ENCODE measurements at regions not wholly inside any gene's neighbourhood (a gene's known extent, or its start where the extent isn't known, plus 50 kb on each side); places are given as distances from the start of the nearest gene placed in this dataset.
"Not testable (repeated sequence)": the region's sequence is repeated elsewhere in the genome, so short reads cannot be mapped to it uniquely, and the experiment has no call there.

DNA sequence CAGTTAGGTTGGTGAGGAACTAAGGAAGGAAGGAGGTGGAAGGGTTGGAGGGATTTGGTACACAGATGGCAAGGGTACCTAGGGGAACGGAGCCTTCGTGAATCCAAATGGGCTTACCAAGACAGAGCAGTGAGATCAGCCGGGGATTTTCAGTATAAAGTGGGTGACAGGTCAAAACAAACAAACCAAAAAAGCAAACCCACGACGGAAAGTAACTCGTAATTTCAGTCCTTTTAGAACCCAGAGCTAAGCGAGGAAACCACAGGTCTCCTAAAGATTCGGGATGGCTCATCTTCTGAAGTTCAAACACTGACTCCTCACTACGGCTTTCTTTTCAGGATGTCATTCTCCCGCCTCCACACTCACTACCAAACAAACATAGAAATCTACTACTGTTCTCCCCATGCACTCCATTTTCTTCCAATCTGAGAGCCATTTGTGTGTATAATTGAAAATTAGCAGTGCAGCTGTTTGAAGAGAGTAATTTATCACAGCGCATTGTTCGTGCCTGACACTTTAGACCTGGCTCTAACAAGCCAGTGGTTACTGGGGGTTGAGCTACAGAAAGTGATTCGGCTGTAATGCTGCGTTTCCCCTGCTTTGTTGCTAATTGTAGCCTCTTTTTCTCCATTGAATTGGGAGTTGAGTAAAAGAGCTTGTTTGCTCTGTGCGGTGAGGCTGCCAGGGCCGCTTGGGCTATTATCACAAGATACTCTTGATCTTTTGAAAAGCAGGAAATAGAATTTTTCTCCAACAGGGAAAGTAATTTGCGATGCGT lies 64.7 kb upstream of the CCDC39 start:
- DNase-seq: no peak
- no peak overlapping the region for H3K4me3 Mint-ChIP-seq
- CTCF ChIA-PET: no interaction called here
- H3K27ac Mint-ChIP-seq: no peak overlapping the region
- no peaks in the 10 kb centered on the region for H3K27me3 Mint-ChIP-seq
- H3K36me3 Mint-ChIP-seq: no peaks in the 10 kb centered on the region
- H3K9me3 Mint-ChIP-seq: no peaks in the 10 kb centered on the region
- H3K4me1 Mint-ChIP-seq: no peaks in the 10 kb centered on the region

DNA sequence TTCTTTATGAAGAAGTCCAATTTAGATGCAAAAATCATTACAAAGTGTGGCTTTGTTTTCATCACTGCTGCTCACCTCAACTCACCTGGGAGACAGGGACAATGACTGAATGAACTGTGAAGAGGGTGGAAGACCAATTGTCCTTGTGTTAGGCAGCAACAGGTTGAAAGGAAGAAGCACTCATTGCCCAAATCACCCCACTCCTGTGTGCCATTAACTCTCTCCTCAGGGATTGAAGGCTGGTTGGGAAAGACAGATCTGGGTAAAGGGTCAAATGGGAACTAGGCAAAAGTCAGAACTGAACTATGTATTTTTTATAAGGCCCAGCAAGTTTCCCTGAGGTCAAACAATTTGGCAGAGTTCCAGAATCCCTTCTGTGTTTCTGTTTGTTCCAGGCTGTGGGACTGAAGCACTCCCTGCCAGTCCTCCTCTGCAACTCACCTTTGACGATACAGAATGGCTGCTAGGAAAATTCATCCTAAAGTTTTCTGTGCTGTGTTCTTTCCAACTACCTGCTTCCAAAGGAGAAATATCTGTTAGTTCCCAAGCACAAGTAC lies 68.6 kb upstream of the CCDC39 start:
- CTCF ChIA-PET: no interaction called here
- H3K36me3 Mint-ChIP-seq: no peaks in the 10 kb centered on the region
- no peak for DNase-seq
- H3K27ac Mint-ChIP-seq: no peak overlapping the region
- H3K4me3 Mint-ChIP-seq: no peak overlapping the region
- H3K9me3 Mint-ChIP-seq: no peaks in the 10 kb centered on the region
- H3K27me3 Mint-ChIP-seq: no peaks in the 10 kb centered on the region
- H3K4me1 Mint-ChIP-seq: no peaks in the 10 kb centered on the region

DNA sequence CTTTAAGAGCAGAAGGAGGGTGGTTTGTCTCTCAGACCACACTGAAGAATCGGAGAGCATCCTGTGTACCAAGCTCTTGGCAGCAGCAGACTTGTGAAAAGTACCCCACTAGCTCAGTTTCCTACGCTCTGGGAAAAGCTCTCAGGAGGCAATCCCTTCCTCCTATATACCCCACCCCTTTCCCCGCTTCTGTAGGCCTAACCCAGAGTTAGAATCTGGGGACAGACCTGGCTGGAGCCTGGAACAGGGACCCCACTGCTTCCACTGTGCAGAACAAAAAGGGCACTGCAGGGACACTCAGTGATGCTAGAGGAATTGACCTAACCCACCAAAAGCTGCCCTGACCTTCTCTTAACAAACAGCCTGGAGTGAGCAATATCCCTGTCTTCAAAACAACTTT lies 70.0 kb upstream of the CCDC39 start:
- H3K4me3 Mint-ChIP-seq: no peak overlapping the region
- CTCF ChIA-PET: no interaction called here
- H3K9me3 Mint-ChIP-seq: no peaks in the 10 kb centered on the region
- H3K27ac Mint-ChIP-seq: no peak overlapping the region
- H3K4me1 Mint-ChIP-seq: no peaks in the 10 kb centered on the region
- H3K27me3 Mint-ChIP-seq: no peaks in the 10 kb centered on the region
- H3K36me3 Mint-ChIP-seq: no peaks in the 10 kb centered on the region
- DNase-seq: no peak

DNA sequence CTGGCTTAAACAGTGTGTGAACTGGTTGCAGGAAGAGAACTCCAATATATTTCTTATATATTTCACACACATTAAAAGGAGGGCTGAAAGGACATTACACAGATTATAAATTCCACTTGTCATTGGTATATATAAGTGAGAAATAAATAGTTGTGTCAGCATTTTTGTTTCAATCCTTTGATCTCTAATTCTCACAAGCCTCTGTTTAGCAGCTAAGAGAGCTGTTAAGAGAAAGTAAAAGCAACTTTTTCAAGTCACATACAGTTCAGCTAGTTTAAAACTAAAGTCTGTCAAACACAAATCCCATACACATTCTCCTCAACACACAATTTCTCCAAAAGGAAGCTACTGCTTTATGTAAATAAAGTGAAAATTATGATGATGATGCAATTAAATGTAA lies 70.5 kb upstream of the CCDC39 start:
- DNase-seq: no peak
- H3K4me3 Mint-ChIP-seq: no peak overlapping the region
- no peaks in the 10 kb centered on the region for H3K36me3 Mint-ChIP-seq
- no peaks in the 10 kb centered on the region for H3K27me3 Mint-ChIP-seq
- no peak overlapping the region for H3K27ac Mint-ChIP-seq
- CTCF ChIA-PET: no interaction called here
- no peaks in the 10 kb centered on the region for H3K4me1 Mint-ChIP-seq
- H3K9me3 Mint-ChIP-seq: no peaks in the 10 kb centered on the region

DNA sequence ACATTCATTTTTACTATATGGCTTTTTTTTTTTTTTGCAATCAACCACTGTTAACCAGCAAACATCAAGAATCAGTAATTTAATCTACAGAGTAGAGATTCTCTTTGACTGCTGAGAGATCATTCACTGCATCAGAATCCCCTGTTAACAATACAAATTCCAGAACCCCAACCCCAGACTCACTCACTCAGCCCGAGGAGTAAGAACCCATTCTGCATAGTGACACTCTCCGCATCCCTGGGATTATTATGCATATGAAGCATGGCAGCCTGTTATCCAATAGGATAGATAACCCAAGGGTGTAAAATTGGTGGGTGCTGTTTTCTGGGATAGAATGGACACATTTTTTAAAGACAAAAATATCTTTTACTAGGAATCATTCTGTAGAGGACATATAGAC lies 76.3 kb upstream of the CCDC39 start:
- no peak for DNase-seq
- H3K9me3 Mint-ChIP-seq: no peaks in the 10 kb centered on the region
- H3K36me3 Mint-ChIP-seq: no peaks in the 10 kb centered on the region
- H3K4me3 Mint-ChIP-seq: no peak overlapping the region
- no peaks in the 10 kb centered on the region for H3K27me3 Mint-ChIP-seq
- H3K27ac Mint-ChIP-seq: no peak overlapping the region
- H3K4me1 Mint-ChIP-seq: no peaks in the 10 kb centered on the region
- CTCF ChIA-PET: no interaction called here

DNA sequence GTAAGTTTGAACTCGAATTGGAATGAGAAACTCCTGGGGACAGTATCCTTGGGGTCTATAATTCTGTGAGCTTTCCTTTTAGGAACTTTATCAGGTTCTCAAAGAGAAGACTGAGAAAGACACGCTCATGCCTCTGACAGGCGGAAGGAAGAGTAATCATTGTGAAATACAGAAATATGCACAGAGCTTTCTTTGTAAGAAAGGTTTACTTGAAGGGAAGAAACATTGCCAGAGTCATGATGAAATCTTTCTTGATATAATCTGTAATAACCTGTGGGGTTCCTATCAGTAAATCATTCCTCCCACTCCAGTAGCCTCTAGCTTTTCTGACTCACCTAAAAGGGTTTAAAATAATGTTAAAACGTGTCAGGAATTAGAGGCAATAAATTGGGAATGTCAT lies 83.6 kb upstream of the CCDC39 start:
- H3K4me1 Mint-ChIP-seq: no peaks in the 10 kb centered on the region

DNA sequence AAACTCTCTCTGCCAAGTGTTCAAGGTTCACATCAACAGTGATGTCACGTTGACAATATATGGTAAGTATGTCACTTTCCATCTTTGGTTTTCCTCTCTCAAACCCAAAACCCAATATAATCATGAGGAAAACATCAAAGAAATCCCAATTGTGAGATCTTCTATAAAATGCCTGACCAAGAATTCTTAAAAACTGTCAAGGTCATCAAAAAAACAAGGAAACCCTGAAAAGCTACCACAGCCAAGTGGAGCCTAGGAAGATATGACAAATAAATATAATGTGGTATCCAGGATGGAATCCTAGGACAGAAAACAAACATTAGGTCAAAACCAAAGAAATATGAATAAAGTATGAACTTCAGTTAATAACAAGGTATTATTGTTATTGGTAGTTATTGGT lies 85.2 kb upstream of the CCDC39 start:
- Mint-ChIP-seq H3K27me3 (no peaks in the 10 kb centered on the region), H3K36me3 (no peaks in the 10 kb centered on the region), H3K9me3 (no peaks in the 10 kb centered on the region), H3K4me1 (no peaks in the 10 kb centered on the region), H3K4me3 (no peak overlapping the region), H3K27ac (no peak overlapping the region)
- CTCF ChIA-PET: no interaction called here
- no peak for DNase-seq

More for the DNA sequence above, 83.6 kb upstream of the CCDC39 start:
- no peak overlapping the region for H3K27ac Mint-ChIP-seq
- no peaks in the 10 kb centered on the region for H3K36me3 Mint-ChIP-seq
- no peak for DNase-seq
- CTCF ChIA-PET: no interaction called here
- no peak overlapping the region for H3K4me3 Mint-ChIP-seq
- H3K27me3 Mint-ChIP-seq: no peaks in the 10 kb centered on the region
- no peaks in the 10 kb centered on the region for H3K9me3 Mint-ChIP-seq

DNA sequence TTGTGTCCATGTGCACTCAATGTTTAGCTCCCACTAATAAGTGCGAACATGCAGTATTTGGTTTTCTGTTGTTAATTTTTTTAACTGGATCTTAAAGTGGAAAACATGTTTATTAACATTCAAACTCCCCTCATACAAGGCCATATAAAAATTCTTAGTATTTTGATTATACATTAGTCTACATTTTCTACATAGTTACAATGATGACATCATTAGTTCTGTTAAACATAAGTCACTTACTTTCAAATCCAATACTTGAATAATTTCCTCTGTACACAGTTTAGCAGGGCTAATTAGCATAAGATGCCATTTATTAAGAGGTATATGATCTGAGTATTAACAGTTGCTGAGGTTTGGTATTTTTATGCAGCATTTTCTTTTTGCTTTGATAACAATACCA lies 91.3 kb upstream of the CCDC39 start:
- no peaks in the 10 kb centered on the region for H3K4me1 Mint-ChIP-seq
- no peak for DNase-seq
- peaks cover 4% of the 10 kb centered on the region for H3K9me3 Mint-ChIP-seq
- no peaks in the 10 kb centered on the region for H3K27me3 Mint-ChIP-seq
- no peak overlapping the region for H3K27ac Mint-ChIP-seq
- no peaks in the 10 kb centered on the region for H3K36me3 Mint-ChIP-seq
- CTCF ChIA-PET: interaction anchor here (0.6 kb wide), 1 partner anchor 197 kb away, joined by 3 read pairs; no protein-coding TSS in a partner anchor
- H3K4me3 Mint-ChIP-seq: no peak overlapping the region

DNA sequence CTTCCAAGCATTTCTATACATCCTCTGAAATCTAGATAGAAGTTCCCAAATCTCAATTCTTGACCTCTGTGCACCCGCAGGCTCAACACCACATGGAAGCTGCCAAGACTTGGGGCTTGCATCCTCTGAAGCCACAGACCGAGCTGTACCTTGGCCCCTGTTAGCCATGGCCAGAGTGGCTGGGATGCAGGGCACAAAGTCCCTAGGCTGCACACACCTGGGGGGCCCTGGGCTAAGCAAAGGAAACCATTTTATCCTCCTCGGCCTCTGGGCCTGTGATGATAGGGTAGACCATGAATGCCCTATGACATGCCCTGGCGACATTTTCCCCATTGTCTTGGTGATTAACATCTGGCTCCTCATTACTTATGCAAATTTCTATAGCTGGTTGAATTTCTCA lies 97.1 kb upstream of the CCDC39 start:
- Mint-ChIP-seq H3K4me1 (no peaks in the 10 kb centered on the region), H3K27me3 (no peaks in the 10 kb centered on the region), H3K4me3 (no peak overlapping the region), H3K36me3 (no peaks in the 10 kb centered on the region), H3K27ac (no peak overlapping the region), H3K9me3 (peaks cover 31% of the 10 kb centered on the region)
- DNase-seq: no peak
- CTCF ChIA-PET: no interaction called here

DNA sequence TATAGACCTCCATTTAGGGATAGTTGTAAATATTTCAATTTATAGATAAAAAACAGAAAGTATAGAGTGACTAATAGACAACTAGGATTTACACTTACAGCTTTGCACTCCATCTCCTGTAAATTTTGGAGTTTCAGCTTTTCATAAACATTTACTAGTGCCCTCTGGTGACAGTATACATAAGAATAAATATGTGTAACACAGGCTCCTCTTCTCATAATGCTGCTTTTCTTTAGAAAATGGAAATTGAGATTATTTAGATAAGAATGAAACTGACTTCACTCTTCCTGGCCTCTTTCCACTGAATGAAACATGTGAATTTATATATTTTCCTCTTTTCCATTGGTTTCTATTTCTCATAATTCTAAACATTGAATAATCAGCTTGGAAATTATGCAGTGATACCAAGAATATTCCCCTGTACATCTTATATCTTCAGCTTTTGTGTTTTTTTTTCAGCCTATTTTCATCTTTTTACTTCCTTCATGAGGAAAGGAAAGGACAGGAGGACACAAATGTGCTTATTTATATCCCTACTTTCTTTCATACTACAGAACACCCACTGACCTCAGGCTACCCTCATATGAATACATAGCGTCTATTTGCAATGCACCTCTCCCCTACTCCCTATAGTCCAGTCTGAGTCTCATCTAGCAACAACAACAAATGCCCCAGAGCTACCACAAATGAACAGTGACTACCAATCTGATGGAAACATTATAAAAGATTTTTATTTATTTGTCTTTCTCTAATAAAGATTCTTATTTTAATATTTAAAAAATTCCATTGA lies 103.1 kb upstream of the CCDC39 start:
- Mint-ChIP-seq H3K27ac (no peak overlapping the region), H3K36me3 (no peaks in the 10 kb centered on the region), H3K9me3 (peaks cover 17% of the 10 kb centered on the region), H3K4me1 (no peaks in the 10 kb centered on the region), H3K4me3 (no peak overlapping the region), H3K27me3 (no peaks in the 10 kb centered on the region)
- CTCF ChIA-PET: interaction anchor here (0.6 kb wide), 1 partner anchor 853 kb away, joined by 3 read pairs; no protein-coding TSS in a partner anchor
- DNase-seq: no peak

DNA sequence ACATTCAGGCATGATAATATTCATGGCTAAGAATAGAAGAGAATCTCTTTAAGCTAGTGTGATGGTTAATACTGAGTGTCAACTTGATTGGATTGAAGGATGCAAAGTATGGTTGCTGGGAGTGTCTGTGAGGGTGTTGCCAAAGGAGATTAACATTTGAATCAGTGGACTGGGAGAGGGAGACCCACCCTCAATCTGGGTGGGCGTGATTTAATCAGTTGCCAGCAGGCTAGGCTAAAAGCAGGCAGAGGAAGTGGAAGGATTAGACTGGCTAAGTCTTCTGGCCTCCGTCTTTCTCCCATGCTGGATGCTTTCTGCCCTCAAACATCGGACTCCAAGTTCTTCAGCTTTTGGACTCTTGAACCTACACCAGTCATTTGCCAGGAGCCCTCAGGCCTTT lies 106.9 kb upstream of the CCDC39 start:
- H3K27me3 Mint-ChIP-seq, CTCF ChIA-PET, H3K27ac Mint-ChIP-seq: not testable (repeated sequence)

DNA sequence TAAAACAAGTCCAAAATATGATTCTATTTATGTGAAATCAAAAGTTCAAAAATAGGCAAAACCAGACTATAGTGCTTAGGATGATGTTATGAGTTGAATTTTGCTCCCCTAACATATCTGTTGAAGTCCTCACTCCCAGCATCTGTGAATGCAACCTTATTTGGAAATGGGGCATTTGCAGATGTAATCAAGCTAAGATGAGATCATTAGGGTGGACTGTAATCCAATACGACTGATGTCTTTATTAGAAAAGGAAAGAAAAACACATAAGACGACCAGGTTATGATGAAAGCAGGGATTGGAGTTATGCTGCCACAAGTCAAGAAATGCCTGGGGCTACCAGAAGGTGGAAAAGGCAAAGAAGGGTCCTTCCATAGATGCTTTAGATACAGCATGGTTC lies 110.5 kb upstream of the CCDC39 start:
- H3K27me3 Mint-ChIP-seq: no peaks in the 10 kb centered on the region
- H3K9me3 Mint-ChIP-seq: no peaks in the 10 kb centered on the region
- H3K36me3 Mint-ChIP-seq: no peaks in the 10 kb centered on the region
- no peaks in the 10 kb centered on the region for H3K4me1 Mint-ChIP-seq
- CTCF ChIA-PET: no interaction called here
- H3K27ac Mint-ChIP-seq: no peak overlapping the region
- no peak overlapping the region for H3K4me3 Mint-ChIP-seq
- no peak for DNase-seq

More for the DNA sequence above, 106.9 kb upstream of the CCDC39 start:
- H3K4me1 Mint-ChIP-seq, H3K4me3 Mint-ChIP-seq, H3K36me3 Mint-ChIP-seq, H3K9me3 Mint-ChIP-seq, DNase-seq: not testable (repeated sequence)

DNA sequence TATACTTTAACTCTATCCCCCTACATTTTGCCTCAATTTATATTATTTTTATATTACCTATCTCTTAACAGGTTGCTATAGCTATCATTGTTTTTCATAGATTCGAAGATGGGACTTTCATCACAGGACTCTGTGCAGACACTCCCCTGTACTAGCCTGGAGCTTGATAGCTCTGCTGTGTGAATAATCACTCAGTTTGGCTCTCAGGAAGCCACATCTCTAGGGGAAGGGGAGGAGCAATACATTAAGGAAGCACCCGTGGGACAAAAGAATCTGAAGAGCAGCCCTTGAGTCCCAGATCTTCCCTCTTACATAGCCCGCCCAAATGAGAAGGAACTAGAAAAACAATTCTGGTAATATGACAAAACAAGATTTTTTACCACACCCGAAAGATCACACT lies 114.3 kb upstream of the FXR1 start:
- Mint-ChIP-seq H3K36me3 (no peaks in the 10 kb centered on the region), H3K4me3 (no peak overlapping the region), H3K9me3 (no peaks in the 10 kb centered on the region), H3K27ac (no peak overlapping the region), H3K4me1 (no peaks in the 10 kb centered on the region), H3K27me3 (no peaks in the 10 kb centered on the region)
- CTCF ChIA-PET: no interaction called here
- no peak for DNase-seq

DNA sequence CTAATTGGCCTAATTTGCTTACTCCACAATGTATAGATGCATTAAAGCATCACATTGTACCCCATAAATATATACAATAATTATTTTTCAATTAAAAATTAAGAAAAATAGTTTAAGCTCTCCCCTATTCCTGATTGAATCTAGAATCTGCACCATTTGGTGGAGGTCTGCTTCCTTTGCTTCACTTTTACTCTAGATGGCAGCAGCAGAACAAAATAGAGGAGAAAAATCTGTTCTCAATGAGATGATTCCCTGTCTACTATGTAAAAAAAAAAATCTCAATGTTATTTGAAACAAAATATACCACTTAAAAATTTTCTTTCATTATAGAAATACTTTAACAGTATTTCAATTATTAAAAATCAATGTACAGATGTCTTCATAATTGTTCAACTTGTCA lies 109.6 kb upstream of the FXR1 start:
- CTCF ChIA-PET: no interaction called here
- Mint-ChIP-seq H3K9me3 (no peaks in the 10 kb centered on the region), H3K27ac (no peak overlapping the region), H3K36me3 (no peaks in the 10 kb centered on the region), H3K4me3 (no peak overlapping the region), H3K27me3 (no peaks in the 10 kb centered on the region), H3K4me1 (no peaks in the 10 kb centered on the region)
- DNase-seq: no peak

DNA sequence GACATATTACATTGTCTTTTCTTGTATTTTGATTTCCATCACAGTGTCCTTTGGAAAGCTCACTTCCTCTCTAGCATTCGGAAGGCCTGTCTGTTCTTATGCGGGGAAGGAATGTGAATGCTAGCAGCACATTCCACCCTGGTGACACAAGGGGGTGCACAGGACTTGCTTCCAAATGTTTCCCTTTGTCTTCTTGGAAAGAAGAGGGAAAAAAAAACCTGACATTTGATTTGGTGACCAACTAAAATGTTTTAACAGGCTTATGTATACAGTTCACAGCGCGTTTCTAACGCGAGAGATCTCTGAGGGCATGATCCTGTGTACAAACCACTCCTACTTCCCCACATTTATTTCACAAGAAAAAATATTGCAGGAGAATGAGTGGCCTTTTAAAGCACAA lies 107.6 kb upstream of the FXR1 start:
- H3K27ac Mint-ChIP-seq: no peak overlapping the region
- no peaks in the 10 kb centered on the region for H3K27me3 Mint-ChIP-seq
- no peaks in the 10 kb centered on the region for H3K9me3 Mint-ChIP-seq
- CTCF ChIA-PET: no interaction called here
- DNase-seq: no peak
- H3K36me3 Mint-ChIP-seq: no peaks in the 10 kb centered on the region
- no peaks in the 10 kb centered on the region for H3K4me1 Mint-ChIP-seq
- no peak overlapping the region for H3K4me3 Mint-ChIP-seq

Data from activated naive CD4-positive, alpha-beta T cell treated with anti-CD3 and anti-CD28 coated beads, Interleukin-2, amount 10 ng/mL, durations not matched to agents 7 days and 5 days (primary cell).